ENCODE measurements at regions not wholly inside any gene's neighbourhood (a gene's known extent, or its start where the extent isn't known, plus 50 kb on each side); places are given as distances from the start of the nearest gene placed in this dataset.

- TF ChIP-seq CTCF (IDR thresholded peaks at IDR 0.05) = no peak
- TF ChIP-seq MAX (IDR thresholded peaks at IDR 0.05; ENCODE audit: low read depth) = no peak
- TF ChIP-seq SMC3 (IDR thresholded peaks at IDR 0.05; ENCODE audit: low read depth, low read length) = no peak
- TF ChIP-seq YY1 (IDR thresholded peaks at IDR 0.05; ENCODE audit: low read depth) = no peak
- no peak for TF ChIP-seq USF2 (IDR thresholded peaks at IDR 0.05; ENCODE audit: borderline replicate concordance, low read depth, low read length)
- TF ChIP-seq ELF1 (IDR thresholded peaks at IDR 0.05) = no peak
- no peak for TF ChIP-seq RAD21 (IDR thresholded peaks at IDR 0.05; ENCODE audit: low read length)
- no peak for TF ChIP-seq RFX5 (IDR thresholded peaks at IDR 0.05; ENCODE audit: low read length)
- no peak for TF ChIP-seq TEAD4 (IDR thresholded peaks at IDR 0.05; ENCODE audit: borderline replicate concordance, insufficient read depth)
- TF ChIP-seq FOXM1 (IDR thresholded peaks at IDR 0.05; ENCODE audit: low read depth) = no peak
- no peak for TF ChIP-seq FOSL2 (IDR thresholded peaks at IDR 0.05; ENCODE audit: borderline replicate concordance, low read depth)
- TF ChIP-seq REST (IDR thresholded peaks at IDR 0.05; ENCODE audit: low read depth, low read length) = no peak
- TF ChIP-seq CHD2 (IDR thresholded peaks at IDR 0.05; ENCODE audit: low read length, partially characterized antibody) = no peak
Observed at GRCh38 chr1:95517506-95517905, 283.5 kb downstream of the RWDD3 start.

Measured in SK-N-SH (cell line).